GM23338 (cell line): ENCODE measurements at regions not wholly inside any gene's neighbourhood (a gene's known extent, or its start where the extent isn't known, plus 50 kb on each side); places are given as distances from the start of the nearest gene placed in this dataset.

ENCODE experiments used
- EZH2 ChIP-seq: fragments of 200-600 bp; sonication (generic); IDR thresholded peaks from one replicate; pipeline ENCODE4 v1.8.0; 2017; ENCODE audit warnings: antibody characterized with exemption, mild to moderate bottlenecking, low read depth; ENCODE audit not compliant: unreplicated experiment
- EZH2phosphoT487 ChIP-seq: fragments of 200-600 bp; sonication (generic); IDR thresholded peaks from one replicate; pipeline ENCODE4 v1.8.1; 2018; ENCODE audit warnings: antibody characterized with exemption; ENCODE audit not compliant: unreplicated experiment
- POLR2AphosphoS5 ChIP-seq: IDR thresholded peaks from 2 replicates; pipeline ENCODE4 v1.6.1; 2016; ENCODE audit warnings: antibody characterized with exemption, low read depth
- TF ChIP-seq, protein P1 (sequence below), 2 experiments: fragments of 200-600 bp in 1 of 2; sonication (generic) in 1 of 2; conservative IDR thresholded peaks; 2 replicates each; pipeline versions ENCODE4 v1.5.1 to v1.6.1; 2016 to 2017; ENCODE audit warnings: antibody characterized with exemption in 2 of 2, low read depth in 2 of 2, mild to moderate bottlenecking in 2 of 2, moderate library complexity in 1 of 2

DNA sequence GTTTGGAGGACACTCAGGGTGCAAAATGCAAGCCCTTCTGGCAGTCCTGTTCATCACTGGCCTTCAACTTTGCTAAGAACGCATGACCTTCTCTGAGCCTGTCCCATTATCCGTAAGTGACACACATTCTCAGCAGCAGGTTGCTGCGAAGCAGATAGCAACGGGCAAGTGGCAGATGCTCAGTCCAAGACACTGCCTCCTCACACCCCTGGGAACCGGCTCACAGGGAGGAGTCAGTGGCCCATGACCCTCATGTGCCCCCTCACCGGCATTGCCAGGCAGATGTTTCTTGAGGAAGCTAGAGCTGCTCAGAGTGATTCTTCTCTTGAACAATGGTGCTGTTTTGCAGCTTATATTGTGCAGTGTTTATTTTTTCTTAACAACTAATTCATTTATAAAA lies 737.2 kb upstream of the HS6ST1 start:
- TF ChIP-seq, protein P1, sequence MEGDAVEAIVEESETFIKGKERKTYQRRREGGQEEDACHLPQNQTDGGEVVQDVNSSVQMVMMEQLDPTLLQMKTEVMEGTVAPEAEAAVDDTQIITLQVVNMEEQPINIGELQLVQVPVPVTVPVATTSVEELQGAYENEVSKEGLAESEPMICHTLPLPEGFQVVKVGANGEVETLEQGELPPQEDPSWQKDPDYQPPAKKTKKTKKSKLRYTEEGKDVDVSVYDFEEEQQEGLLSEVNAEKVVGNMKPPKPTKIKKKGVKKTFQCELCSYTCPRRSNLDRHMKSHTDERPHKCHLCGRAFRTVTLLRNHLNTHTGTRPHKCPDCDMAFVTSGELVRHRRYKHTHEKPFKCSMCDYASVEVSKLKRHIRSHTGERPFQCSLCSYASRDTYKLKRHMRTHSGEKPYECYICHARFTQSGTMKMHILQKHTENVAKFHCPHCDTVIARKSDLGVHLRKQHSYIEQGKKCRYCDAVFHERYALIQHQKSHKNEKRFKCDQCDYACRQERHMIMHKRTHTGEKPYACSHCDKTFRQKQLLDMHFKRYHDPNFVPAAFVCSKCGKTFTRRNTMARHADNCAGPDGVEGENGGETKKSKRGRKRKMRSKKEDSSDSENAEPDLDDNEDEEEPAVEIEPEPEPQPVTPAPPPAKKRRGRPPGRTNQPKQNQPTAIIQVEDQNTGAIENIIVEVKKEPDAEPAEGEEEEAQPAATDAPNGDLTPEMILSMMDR (conservative IDR thresholded peaks at IDR 0.05; ENCODE audit: low read depth in 2 of 2), result no peak
- TF ChIP-seq EZH2phosphoT487 (no peak), EZH2 (no peak), POLR2AphosphoS5 (no peak)
